ENCODE measurements at regions not wholly inside any gene's neighbourhood (a gene's known extent, or its start where the extent isn't known, plus 50 kb on each side); places are given as distances from the start of the nearest gene placed in this dataset.

DNA sequence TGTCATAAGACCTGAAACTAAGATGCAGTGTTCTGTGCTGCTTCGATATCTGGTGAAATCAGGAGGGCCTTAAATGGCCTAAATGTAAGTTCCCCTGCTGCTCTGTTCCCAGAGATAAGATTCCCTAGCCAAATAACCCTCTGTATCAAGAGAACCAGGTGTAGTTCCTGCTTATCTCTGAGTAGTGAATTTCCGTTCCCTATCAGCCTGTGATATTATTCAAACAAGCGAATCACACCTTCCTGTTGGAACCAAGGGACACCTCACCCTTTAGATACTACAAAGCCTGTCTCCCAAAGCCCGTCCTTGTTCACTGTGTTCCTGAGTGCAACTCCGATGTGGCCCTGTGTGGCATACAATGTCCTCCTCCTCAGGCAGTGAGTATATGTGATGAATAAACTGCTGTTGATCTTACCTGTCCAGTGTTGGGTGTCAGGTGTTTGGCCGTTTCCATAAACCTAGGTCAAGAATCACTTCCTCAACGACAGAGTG lies 52.2 kb upstream of the COCH start:
- no peaks in the 10 kb centered on the region for H3K79me2 ChIP-seq (ENCODE audit: insufficient read depth, low read length)
- DNase-seq (ENCODE audit: low read depth): no peak
- Mint-ChIP-seq H3K36me3 (ENCODE audit: low read depth, unreplicated experiment) (no peaks in the 10 kb centered on the region), H3K27me3 (ENCODE audit: low read depth, unreplicated experiment) (no peaks in the 10 kb centered on the region), H3K4me1 (ENCODE audit: low read depth, unreplicated experiment) (no peaks in the 10 kb centered on the region), H3K9me3 (ENCODE audit: unreplicated experiment) (peaks cover 9% of the 10 kb centered on the region), H3K27ac (ENCODE audit: unreplicated experiment) (no peak overlapping the region), H3K4me3 (ENCODE audit: unreplicated experiment) (no peak overlapping the region)
- no peaks in the 10 kb centered on the region for H3K9me3 ChIP-seq (ENCODE audit: insufficient read depth, low read depth, low read length)
- H3K4me1 ChIP-seq (ENCODE audit: insufficient read depth, low read length): no peaks in the 10 kb centered on the region
- no peaks in the 10 kb centered on the region for H3K36me3 ChIP-seq (ENCODE audit: insufficient read depth, low read length)
- no peaks in the 10 kb centered on the region for H4K20me1 ChIP-seq (ENCODE audit: insufficient read depth, low read length)
- H3K27ac ChIP-seq (ENCODE audit: low read depth, low read length): no peak overlapping the region
- no peaks in the 10 kb centered on the region for H3K27me3 ChIP-seq (ENCODE audit: insufficient read depth, low read length)
- FAIRE-seq: no peak
- H2AFZ ChIP-seq (ENCODE audit: low read depth, low read length): no peak overlapping the region
- no peak overlapping the region for H3K9ac ChIP-seq (ENCODE audit: low read length)
- no peak overlapping the region for H3K4me2 ChIP-seq (ENCODE audit: low read length)
- H3K4me3 ChIP-seq (ENCODE audit: insufficient read depth, low read depth, low read length): no peak overlapping the region
- TF ChIP-seq CTCF (IDR thresholded peaks at IDR 0.05; ENCODE audit: insufficient read depth, low read depth, low read length) (no peak), EZH2 (IDR thresholded peaks at IDR 0.05; ENCODE audit: insufficient read depth, low read length) (no peak)
